H4 (cell line): ENCODE measurements at regions not wholly inside any gene's neighbourhood (a gene's known extent, or its start where the extent isn't known, plus 50 kb on each side); places are given as distances from the start of the nearest gene placed in this dataset.

Experiments
- DNase-seq: peaks from one replicate; pipeline ENCODE4 v3.0.0-alpha.2; 2015; ENCODE audit warnings: low spot score

DNA sequence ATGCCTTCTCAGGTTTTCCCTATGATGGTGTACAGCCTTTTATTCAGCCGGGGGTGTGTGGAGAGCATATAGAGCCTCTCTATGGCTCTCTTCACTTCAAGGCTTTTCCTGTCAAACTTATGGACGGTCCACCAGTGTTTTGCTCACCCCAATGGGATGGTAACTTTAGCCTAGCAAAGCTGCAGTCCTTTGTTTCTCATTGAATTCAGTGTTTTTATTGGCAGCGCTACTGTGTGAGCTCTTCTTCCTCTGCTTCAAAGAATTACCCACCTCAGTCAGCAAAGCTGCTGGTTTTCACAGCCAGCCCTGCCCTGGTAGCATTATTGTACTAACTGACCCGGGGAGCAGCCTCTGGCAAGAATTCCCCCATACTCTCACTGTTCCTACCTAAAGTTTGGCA, 145.3 kb upstream of the RRP15 start:
- DNase-seq, result no peak

DNA sequence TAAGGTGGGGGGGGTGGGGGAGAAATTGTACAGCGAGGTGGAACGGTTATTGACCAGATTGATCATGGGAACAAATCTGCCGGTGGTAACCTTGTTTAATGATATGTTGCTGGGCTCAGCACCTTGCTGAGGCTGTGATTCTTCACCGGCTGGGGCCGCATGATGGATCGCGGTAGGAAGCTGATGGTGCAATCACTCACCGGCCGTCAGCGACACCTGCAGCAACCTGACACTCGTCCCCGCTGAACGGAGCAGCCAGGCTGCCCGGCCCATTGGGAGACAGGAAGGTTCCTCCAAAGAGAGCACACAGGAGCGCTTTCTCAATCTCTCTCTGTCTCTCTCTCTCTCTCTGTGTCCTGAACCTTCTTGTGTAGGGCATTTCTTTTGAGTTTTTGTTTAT, 128.5 kb upstream of the RRP15 start:
- DNase-seq, result no peak

DNA sequence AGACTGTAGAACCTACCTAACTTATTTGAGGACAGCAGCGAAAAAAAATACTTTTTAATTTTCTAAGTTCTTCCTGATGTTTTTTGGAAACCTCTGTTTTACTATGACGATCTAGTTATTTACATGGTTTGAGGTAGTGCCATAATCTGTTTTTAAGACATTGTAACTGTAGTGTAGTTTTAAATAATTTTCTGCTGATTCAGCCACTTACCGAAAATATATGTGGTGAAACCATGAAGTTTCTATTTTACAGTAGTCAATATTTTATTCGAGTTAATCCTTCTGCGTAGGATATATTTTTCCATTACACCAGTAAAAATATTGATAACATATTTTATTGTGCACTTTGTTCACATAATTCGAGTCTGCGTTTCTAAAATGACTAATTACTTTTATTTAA, 121.7 kb upstream of the RRP15 start:
- no peak for DNase-seq

DNA sequence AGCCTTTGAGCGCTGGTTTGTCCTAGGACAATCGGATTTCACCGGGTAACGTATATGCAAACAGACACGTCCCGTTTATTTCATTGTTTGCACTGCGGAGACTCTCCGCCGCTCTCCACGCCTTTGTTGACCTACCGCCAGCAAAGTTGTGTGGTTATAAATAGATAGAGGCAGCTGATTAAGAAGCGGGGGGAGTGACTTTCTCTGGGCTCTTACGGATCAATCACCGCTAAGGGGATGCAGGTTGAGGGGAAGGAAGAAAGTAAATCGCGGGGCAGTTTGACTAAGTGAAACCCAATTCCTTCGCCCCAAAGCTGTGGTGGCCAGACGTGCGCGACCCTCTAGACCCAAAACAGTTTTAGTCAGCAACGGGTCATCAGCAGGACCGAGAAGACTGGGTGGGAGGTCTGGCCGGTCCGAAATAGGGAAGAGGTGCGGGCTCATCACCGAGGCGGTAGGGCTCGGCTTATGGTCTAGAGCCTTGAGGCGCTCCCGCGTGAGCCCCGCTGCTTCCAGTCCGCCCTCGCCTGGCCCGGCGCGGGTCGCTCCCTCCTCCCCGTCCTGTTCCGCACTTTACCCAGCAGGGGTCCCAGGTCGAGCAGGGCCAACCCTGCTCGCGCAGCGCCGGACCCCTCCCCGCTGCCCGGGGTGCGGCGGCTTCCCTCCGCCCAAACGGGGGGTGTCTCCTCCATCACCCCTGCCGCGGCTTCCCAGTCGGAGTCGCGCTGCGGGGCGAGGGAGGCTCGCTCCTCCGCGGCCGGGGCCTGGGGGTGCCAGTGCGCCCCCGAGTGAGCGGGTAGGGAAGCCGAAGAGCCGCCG, 120.8 kb upstream of the RRP15 start:
- peak; percentile 25 for DNase-seq

DNA sequence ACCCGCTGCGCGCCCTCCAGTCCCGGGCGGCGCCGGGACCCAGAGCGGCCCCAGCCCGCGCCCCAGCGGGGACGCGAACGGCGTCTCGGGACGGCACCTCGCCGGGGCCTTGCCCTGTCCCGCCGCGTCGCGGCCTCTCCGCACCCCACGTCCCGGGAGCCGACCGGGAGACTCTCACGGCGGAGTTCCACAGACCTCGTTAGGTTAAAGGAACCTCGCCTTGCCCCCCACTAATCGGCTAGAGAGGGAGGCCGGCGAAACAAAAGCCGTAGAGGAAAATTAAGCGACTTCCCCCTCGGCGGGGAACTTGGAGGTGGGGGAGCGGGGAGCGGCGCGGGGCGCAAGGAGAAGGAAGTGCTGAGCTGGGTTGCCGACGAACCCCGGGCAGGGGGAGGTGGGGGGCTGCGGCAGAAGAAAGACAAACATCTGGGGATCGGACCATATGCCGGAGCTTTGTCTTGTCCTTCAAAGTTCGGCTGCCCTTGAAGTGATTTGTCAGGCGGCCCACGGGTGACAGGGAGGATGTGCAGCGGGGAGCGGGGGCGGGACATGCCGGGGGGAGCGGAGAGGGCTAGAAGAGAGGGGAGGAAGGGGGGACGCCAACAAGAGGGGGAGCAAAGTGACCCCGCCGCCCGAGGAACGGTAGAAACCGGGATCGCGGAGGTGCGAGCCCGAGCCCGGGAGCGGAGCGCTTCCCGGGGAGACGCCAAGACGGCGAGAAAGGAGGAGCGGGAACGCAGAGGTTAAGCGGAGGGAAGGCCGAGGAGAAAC, 120.0 kb upstream of the RRP15 start:
- peak; percentile 8 for DNase-seq

DNA sequence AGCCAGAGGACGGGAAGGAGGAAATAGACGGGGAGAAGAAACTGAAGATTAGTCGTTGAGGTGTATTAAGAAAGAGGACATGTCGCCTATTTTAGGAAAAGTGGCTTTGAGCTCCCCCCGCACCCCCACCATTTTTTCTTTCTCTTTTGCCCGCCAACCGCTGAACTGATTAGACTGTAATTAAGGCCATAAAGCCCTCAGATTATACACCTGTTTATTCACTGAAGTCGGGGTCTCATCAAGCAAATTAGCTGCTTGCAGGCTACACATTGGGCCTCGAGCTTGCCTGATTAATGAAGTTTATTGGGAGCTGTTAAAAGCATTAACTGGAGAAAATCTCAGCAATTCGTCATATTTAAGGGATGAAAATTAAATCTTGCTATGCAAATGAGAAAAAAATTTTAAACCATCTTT, 119.4 kb upstream of the RRP15 start:
- DNase-seq, result no peak

DNA sequence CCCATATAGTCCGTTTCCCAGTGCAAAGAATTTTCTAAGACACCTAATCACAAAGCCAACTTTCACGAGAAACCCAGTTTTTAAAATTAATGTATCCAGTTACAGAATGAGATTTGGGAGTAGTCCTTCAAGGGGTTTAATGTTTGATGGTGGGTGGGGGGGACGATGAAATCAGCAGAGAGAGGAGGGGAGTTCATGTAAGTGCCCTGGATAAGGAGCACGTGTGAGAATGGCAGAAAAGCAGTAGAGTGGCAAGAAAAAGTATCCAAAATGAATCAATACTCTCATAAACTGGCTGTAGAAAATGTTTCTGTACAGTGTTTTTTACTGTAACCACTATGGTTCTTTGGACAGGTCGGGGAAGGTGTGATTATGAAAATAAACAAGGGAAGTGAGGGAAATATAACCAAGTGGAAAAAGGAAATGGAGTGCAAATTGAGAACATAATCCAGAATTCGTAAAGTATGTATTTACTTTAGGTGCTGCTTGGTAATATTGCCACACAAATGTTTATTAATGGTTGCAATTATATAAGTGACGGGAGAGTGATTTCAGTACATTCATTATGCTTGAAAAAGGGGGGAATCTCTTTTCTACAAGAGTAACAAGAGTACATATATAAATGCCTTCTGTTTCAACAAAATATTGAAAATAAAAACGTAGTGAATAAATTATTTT, 118.7 kb upstream of the RRP15 start:
- no peak for DNase-seq

DNA sequence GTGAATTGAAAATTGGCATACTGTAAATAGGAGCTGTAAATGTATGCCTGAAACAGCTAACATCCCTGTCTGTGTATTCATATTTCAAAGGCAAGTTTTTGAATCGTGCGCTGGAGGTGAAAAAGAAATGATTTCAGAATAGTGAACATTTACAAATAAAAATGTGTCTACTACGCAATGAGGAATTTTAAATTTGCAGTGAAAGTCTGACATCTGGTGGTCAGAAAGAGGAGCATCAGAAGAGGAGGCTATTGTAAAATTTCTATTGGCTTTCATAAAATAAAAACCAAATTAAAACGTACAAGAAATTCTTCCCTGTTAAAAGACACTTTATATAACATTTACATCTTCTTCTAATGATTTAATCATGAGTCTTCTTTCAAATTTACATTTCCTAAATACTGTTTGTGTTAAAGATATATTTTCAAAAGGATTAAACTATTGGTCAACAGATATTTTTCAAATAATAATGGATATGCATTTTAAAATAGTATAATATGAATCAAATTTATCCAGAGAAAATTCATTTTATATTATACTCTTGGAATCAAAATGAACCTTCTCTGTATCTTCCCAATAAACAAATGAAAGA, 113.7 kb upstream of the RRP15 start:
- peak; percentile 33 for DNase-seq

DNA sequence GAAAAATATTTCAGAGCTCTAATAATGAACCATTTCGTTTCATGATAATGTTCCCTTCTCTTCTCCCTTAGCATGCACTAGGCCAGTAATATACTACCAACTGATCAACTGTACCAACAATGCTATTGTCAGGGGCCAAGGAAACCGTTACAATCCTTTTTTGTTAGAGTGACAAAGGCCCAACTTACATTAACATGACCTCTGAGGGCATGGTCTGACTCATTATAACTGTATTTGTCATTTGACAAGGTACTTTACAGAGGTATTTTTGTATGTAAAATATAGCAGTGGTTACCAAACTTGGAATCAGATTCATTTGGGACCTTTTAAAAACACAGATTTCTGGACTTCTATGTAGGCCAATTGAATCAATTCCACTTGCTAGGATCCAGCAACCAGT, 102.6 kb upstream of the RRP15 start:
- DNase-seq, result no peak

DNA sequence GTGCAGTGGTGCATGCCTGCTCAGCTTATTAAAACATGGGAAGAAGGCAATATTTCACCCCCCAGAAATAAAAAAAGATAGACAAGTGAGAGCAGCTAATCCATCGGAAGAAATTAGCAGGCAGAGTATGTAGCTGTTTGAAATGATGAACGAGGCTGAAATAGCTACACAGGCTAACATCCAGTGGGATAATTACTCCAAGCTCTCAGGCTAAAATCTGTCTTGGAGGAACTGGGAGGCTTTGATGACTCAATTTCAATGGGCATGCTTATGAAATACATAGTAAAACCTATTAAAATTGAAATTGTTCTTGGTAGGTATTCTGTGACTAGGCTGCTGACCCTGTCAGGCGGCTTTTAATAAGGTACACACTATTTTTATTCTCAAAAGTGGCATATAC, 84.1 kb upstream of the RRP15 start:
- no peak for DNase-seq

DNA sequence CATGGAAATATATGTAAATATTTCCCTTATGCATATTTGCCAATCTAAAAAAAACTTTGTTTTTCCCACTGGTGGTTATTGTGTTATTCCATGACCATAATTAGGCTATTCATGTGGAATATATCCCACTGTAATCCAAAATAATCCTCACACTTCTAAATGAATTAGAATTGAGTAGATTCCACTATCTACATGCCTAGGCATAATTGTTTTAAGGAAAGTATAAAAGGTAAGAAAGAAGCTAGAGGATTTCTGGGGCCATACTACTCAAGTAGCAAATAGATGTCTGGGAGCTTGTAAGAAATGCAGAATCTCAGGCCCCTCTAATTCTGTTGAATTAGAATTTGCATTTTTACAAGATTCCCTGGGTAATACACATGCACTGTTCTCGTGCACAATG, 83.5 kb upstream of the RRP15 start:
- no peak for DNase-seq

DNA sequence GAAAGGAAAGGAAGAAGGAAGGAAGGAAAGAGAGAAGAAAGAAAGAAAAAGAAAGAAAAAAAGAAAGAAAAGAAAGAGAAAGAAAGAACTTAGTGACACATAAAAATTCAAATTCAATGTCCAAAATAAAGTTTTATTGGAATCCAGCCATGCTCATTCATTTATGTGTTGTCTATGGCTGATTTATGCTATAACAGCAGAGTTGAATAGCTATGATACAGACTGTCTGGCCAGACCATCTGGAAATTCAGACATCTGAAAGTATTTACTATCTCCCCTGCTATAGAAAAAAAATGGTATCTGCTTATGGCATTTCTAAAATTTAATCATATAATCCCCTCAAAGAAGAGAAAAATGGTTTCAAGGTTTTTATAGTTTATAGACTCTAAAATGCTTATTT, 79.4 kb upstream of the RRP15 start:
- DNase-seq, result no peak

DNA sequence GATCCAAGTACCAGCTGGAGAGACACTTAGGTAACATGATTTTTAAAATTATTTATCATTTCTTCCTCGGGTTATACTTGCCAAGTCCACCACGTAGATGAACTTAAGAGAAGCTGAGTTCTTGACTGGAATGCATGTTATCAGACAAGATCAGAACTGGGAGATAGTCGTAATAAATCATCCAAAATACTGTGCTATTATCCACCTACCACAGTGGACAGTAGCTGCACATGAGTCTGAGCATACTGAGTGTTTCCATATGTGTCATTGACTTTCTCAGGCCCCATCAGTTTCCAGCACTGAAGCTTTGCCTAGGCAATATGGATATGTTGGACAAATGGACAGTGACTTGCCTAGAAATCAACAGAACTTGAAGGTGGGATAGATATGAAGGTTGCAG, 77.9 kb upstream of the RRP15 start:
- DNase-seq, result no peak

DNA sequence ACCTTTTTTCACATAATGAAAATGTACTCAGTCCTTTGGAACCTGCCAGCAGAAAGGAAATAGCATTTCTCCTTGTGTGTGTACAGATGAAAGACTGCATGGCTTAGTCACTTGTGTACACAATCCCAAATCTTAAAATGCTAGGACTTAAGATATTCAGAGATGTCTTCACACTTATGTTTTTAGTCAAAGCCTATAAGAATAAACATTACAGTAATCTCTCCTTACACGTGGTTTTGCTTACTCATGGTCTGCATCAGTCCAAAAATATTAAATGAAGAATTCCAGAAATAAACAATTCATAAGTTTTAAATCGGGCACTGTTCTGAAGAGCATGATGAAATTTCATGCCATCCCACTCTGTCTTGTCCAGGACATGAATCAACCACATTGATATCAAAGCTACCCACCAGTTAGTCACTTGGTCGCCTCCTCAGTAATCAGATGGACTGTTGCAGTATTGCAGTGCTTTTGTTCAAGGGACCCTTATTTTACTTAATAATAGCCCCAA, 75.7 kb upstream of the RRP15 start:
- DNase-seq, result peak; percentile 38

DNA sequence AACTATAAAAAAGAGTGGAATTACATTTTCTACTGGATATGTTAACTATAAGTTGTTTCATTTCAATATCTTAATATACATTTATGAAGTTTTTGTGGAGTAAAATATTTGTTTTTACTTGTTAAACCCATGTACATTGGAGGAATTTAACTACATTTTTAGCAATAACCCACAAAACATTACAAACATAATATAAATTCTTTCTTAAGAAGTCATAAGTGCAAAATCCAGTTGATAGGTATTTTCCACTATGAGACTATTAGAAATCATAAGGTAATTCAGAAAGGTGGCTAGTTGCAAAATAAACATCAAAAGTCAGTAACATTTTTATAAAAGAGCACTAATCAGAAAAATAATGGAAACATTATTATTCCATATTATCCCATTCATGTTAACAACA, 73.9 kb upstream of the RRP15 start:
- no peak for DNase-seq

DNA sequence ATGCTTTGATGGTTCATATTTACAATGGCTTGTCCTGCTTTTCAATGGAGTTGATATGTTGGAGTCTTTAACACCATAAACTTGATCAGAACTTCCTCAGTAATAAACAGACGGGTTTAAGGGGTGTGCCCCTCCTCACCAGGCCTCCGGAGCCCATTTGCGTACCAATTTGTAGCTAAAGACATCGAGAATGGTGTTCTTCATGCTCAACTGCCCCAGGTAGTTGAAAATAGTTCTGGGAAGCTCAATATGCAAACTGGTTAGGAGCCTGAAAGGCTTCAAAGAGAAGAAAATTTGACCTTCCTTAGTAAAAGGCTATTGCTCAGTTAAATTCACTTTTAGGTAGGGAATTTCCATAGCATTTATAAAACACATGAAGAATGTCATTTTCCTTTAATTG, 68.1 kb upstream of the RRP15 start:
- DNase-seq, result no peak

DNA sequence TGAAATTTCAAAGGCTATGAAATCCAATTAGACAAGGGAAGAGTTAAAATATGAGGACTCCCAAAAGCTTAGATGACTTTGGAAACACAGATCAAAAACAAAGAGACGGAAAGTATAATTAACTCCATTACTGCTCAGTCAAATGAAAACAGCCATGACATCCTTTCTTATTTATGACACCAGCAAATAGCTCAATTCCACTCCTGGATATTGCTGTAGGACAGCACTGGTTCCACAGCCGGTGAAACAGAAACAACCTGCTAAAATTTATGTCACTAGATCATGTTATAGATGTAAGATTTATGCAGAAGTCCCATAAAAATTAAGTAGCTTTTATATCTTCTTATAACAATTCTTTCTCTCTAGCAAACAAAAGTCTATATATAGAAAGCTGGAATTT, 65.6 kb upstream of the RRP15 start:
- no peak for DNase-seq

DNA sequence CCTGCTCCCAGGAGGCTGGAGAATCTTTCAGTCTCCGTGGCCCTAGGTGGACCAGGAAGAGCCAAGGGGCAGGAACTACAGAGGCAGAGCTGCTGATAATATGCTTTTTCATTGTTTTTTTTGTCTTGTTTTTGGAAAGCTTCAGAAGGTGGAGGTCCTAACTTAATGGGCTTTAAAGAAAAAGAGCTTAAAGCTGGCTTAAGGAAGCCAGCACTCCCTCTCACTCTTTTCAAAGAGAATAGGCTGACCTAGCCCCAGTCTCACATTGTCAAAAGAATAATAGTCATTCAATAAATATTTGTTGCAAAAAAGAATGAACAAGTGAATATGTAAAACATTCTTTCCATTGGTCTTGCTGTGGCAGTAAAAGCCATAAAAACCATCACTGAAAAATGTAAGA, 61.0 kb upstream of the RRP15 start:
- no peak for DNase-seq

DNA sequence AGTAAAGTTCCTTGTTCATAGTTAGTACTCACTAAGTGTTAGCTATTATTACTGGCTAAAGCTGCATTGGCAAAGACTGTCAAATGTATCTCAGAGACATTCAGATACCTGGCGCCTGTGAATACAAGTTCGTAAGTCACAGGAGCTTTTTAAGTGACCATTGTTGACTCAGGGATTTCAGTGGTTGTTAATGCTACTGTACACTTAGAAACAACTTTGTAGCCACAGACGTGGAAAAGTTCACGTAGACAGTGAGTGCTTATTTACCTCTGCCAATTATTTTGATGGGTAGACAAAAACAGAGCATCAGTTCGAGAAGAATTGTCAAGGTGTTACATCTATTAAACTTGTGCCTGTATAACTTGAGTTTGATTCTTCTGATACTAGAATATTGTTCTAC, 59.1 kb upstream of the RRP15 start:
- DNase-seq, result no peak
